ENCODE measurements at regions not wholly inside any gene's neighbourhood (a gene's known extent, or its start where the extent isn't known, plus 50 kb on each side); places are given as distances from the start of the nearest gene placed in this dataset.

GRCh38 chr11:39144351-39145130, 2314.9 kb downstream of the LRRC4C start:
- no peak for DNase-seq (ENCODE audit: low read depth in 3 of 3)

GRCh38 chr11:39139581-39139980, 2319.9 kb downstream of the LRRC4C start:
- no peak for DNase-seq (ENCODE audit: low read depth in 3 of 3)

GRCh38 chr11:39120890-39121289, 2338.6 kb downstream of the LRRC4C start:
- no peak for DNase-seq (ENCODE audit: low read depth in 3 of 3)

- DNase-seq (ENCODE audit: low read depth in 3 of 3) = no peak
Measured at GRCh38 chr11:39113606-39114005, 2345.8 kb downstream of the LRRC4C start.

GRCh38 chr11:39102236-39102635, 2357.2 kb downstream of the LRRC4C start:
- DNase-seq (ENCODE audit: low read depth in 3 of 3) = no peak

- DNase-seq (ENCODE audit: low read depth in 3 of 3) = no peak
Measured at GRCh38 chr11:39078465-39078864, 2381.0 kb downstream of the LRRC4C start.

- DNase-seq (ENCODE audit: low read depth in 3 of 3) = no peak
Measured at GRCh38 chr11:39037611-39038010, 2421.8 kb downstream of the LRRC4C start.

- DNase-seq (ENCODE audit: low read depth in 3 of 3) = no peak
Measured at GRCh38 chr11:39036021-39036420, 2423.4 kb downstream of the LRRC4C start.

- no peak for DNase-seq (ENCODE audit: low read depth in 3 of 3)
Measured at GRCh38 chr11:39021539-39021938, 2423.5 kb upstream of the RAG2 start.

- DNase-seq (ENCODE audit: low read depth in 3 of 3) = no peak
Measured at GRCh38 chr11:39011797-39012196, 2413.8 kb upstream of the RAG2 start.

- DNase-seq (ENCODE audit: low read depth in 3 of 3) = no peak
Measured at GRCh38 chr11:38990841-38991240, 2392.8 kb upstream of the RAG2 start.

GRCh38 chr11:38990139-38990538, 2392.1 kb upstream of the RAG2 start:
- no peak for DNase-seq (ENCODE audit: low read depth in 3 of 3)

GRCh38 chr11:38988908-38989307, 2390.9 kb upstream of the RAG2 start:
- no peak for DNase-seq (ENCODE audit: low read depth in 3 of 3)

- DNase-seq (ENCODE audit: low read depth in 3 of 3) = no peak
Measured at GRCh38 chr11:38972220-38972619, 2374.2 kb upstream of the RAG2 start.

- DNase-seq (ENCODE audit: low read depth in 3 of 3) = no peak
Measured at GRCh38 chr11:38971141-38971540, 2373.1 kb upstream of the RAG2 start.

GRCh38 chr11:38968951-38969350, 2370.9 kb upstream of the RAG2 start:
- no peak for DNase-seq (ENCODE audit: low read depth in 3 of 3)

- no peak for DNase-seq (ENCODE audit: low read depth in 3 of 3)
Measured at GRCh38 chr11:38952698-38953097, 2354.7 kb upstream of the RAG2 start.

GRCh38 chr11:38950867-38951266, 2352.8 kb upstream of the RAG2 start:
- no peak for DNase-seq (ENCODE audit: low read depth in 3 of 3)

- DNase-seq (ENCODE audit: low read depth in 3 of 3) = no peak
Measured at GRCh38 chr11:38948392-38948791, 2350.4 kb upstream of the RAG2 start.

GRCh38 chr11:38937709-38938108, 2339.7 kb upstream of the RAG2 start:
- no peak for DNase-seq (ENCODE audit: low read depth in 3 of 3)

- DNase-seq (ENCODE audit: low read depth in 3 of 3) = no peak
Measured at GRCh38 chr11:38935941-38936340, 2337.9 kb upstream of the RAG2 start.

- no peak for DNase-seq (ENCODE audit: low read depth in 3 of 3)
Measured at GRCh38 chr11:38927993-38928392, 2330.0 kb upstream of the RAG2 start.

- no peak for DNase-seq (ENCODE audit: low read depth in 3 of 3)
Measured at GRCh38 chr11:38924644-38925043, 2326.6 kb upstream of the RAG2 start.

- DNase-seq (ENCODE audit: low read depth in 3 of 3) = no peak
Measured at GRCh38 chr11:38900211-38900610, 2302.2 kb upstream of the RAG2 start.
